GM12878 (cell line): ENCODE measurements at regions not wholly inside any gene's neighbourhood (a gene's known extent, or its start where the extent isn't known, plus 50 kb on each side); places are given as distances from the start of the nearest gene placed in this dataset.

ENCODE experiments used
- ATAC-seq: fragments of 200-7000 bp; cut with Tn5 transposase; 3 replicates; pipeline ENCODE4 v1.9.1; 2020; ENCODE audit warnings: mild to moderate bottlenecking, moderate library complexity
- BruUV-seq: library from RNA; stranded (reverse); fragments of 400-500 nt; replicated peaks from 2 replicates; lab custom pipeline; 2021; lab: Mats Ljungman, UMichigan
- CTCF ChIA-PET: fragments of 300-600 bp; sonication (Branson Sonifier 250); formaldehyde crosslinking; extraction: SDS; loops from one replicate; lab custom pipeline; 2021; ENCODE audit warnings: inconsistent platforms; lab: Yijun Ruan, JAX
- POLR2A ChIA-PET: fragments of 350-600 bp; formaldehyde crosslinking; extraction: SDS; loops from one replicate; lab custom pipeline; 2021; ENCODE audit warnings: inconsistent platforms; lab: Charles Lee
- RAD21 ChIA-PET: fragments of 300-600 bp; sonication (Branson Sonifier 250); formaldehyde crosslinking; loops from one replicate; lab custom pipeline; 2023; ENCODE audit warnings: antibody characterized with exemption; ENCODE audit not compliant: unreplicated experiment; lab: Charles Lee
- SMC1A ChIA-PET: fragments of 300-600 bp; sonication (Branson Sonifier 250); formaldehyde crosslinking; loops from one replicate; lab custom pipeline; 2023; ENCODE audit not compliant: unreplicated experiment, uncharacterized antibody; lab: Charles Lee
- DNase-seq: peaks from one replicate; pipeline ENCODE4 v3.0.0-alpha.2; 2011; ENCODE audit warnings: low read depth, low spot score
- FAIRE-seq: peaks from 3 replicates; lab custom pipeline; 2011; peaks lifted over from hg19 to GRCh38; lab: Jason Lieb, UNC
- H2AFZ ChIP-seq: 2 replicates; pipeline ENCODE4 v1.6.0; 2011; ENCODE audit warnings: low read depth, low read length, control low read depth; ENCODE audit not compliant: control insufficient read depth
- H3K27ac ChIP-seq: 2 replicates; pipeline ENCODE4 v1.5.1; 2011; ENCODE audit warnings: control low read depth; ENCODE audit not compliant: control insufficient read depth, insufficient read depth
- H3K27me3 ChIP-seq, 2 experiments: replicated peaks in 1 of 2; 2 replicates each; pipeline versions ENCODE4 v1.6.0 to v1.6.1; 2011; ENCODE audit warnings: low read length in 1 of 2; ENCODE audit not compliant: control insufficient read depth in 2 of 2, insufficient read depth in 2 of 2
- H3K36me3 ChIP-seq, 2 experiments: 2 replicates each; pipeline ENCODE4 v1.5.1; 2011; ENCODE audit warnings: low read length in 1 of 2; ENCODE audit not compliant: control insufficient read depth in 2 of 2, insufficient read depth in 2 of 2
- H3K4me1 ChIP-seq: 2 replicates; pipeline ENCODE4 v1.6.1; 2011; ENCODE audit warnings: mild to moderate bottlenecking, low read length, moderate library complexity, mixed read lengths; ENCODE audit not compliant: control insufficient read depth, insufficient read depth
- H3K4me2 ChIP-seq: 2 replicates; pipeline ENCODE4 v1.6.0; 2011; ENCODE audit warnings: control low read depth; ENCODE audit not compliant: control insufficient read depth, insufficient read depth
- H3K4me3 ChIP-seq: fragments of 200-600 bp; sonication (generic); 2 replicates; pipeline ENCODE4 v1.5.1; 2016
- H3K79me2 ChIP-seq: 2 replicates; pipeline ENCODE4 v1.6.0; 2011; ENCODE audit warnings: low read length; ENCODE audit not compliant: control insufficient read depth, insufficient read depth
- H3K9ac ChIP-seq: 2 replicates; pipeline ENCODE4 v1.8.0; 2011; ENCODE audit warnings: low read length, control low read depth, mixed read lengths; ENCODE audit not compliant: control insufficient read depth, insufficient read depth
- H3K9me3 ChIP-seq: replicated peaks from 3 replicates; pipeline ENCODE4 v1.5.1; 2011; ENCODE audit warnings: mild to moderate bottlenecking, low read length; ENCODE audit not compliant: control insufficient read depth, insufficient read depth
- H4K20me1 ChIP-seq: 2 replicates; pipeline ENCODE4 v1.6.0; 2011; ENCODE audit not compliant: control insufficient read depth, insufficient read depth
- CHD4 ChIP-seq: fragments of 200-600 bp; sonication (generic); IDR thresholded peaks from 2 replicates; pipeline ENCODE4 v1.6.1; 2016; ENCODE audit warnings: mild to moderate bottlenecking
- CREM ChIP-seq: IDR thresholded peaks from 2 replicates; pipeline ENCODE4 v1.6.1; 2014; ENCODE audit warnings: antibody characterized with exemption, low read depth
- HDAC2 ChIP-seq: fragments of 200-600 bp; sonication (generic); IDR thresholded peaks from 2 replicates; pipeline ENCODE4 v1.6.1; 2017
- IRF4 ChIP-seq: IDR thresholded peaks from 2 replicates; pipeline ENCODE4 v1.6.1; 2011; ENCODE audit warnings: low read depth, low read length
- MEF2A ChIP-seq: IDR thresholded peaks from 2 replicates; pipeline ENCODE4 v1.6.1; 2011; ENCODE audit warnings: low read depth, mild to moderate bottlenecking, low read length, moderate library complexity; ENCODE audit not compliant: insufficient read depth
- RB1 ChIP-seq: fragments of 450-650 bp; formaldehyde crosslinking; IDR thresholded peaks from 2 replicates; pipeline ENCODE4 v1.6.1; 2017; ENCODE audit warnings: mild to moderate bottlenecking, borderline replicate concordance
- SUZ12 ChIP-seq: fragments of 200-600 bp; sonication (generic); IDR thresholded peaks from one replicate; pipeline ENCODE4 v1.6.1; 2018; ENCODE audit warnings: antibody characterized with exemption, mild to moderate bottlenecking; ENCODE audit not compliant: unreplicated experiment
- TCF3 ChIP-seq: IDR thresholded peaks from 2 replicates; pipeline ENCODE4 v1.6.1; 2012; ENCODE audit warnings: low read depth, mild to moderate bottlenecking, low read length, borderline replicate concordance; ENCODE audit not compliant: insufficient read depth
- WGBS: methylation state at CpG from one replicate; pipeline ENCODE4 v1.1.6; 2016; ENCODE audit warnings: low lambda C conversion rate; ENCODE audit not compliant: insufficient replicate concordance, insufficient coverage; ENCODE audit errors: missing lambda C conversion rate; 5-methylcytosine and 5-hydroxymethylcytosine counted together
- in situ Hi-C: fragments of 300-500 bp; cut with MboI; formaldehyde crosslinking; loops from 9 replicates; pipeline ENCODE4 v1.14.3; 2018; ENCODE audit warnings: mixed read lengths
- intact Hi-C: fragments of 100-400 bp; cut with micrococcal nuclease; formaldehyde crosslinking; loops from one replicate; pipeline ENCODE4 v1.14.2; 2022; ENCODE audit not compliant: unreplicated experiment
- TF ChIP-seq, protein P1 (sequence below): IDR thresholded peaks from 2 replicates; pipeline ENCODE4 v1.6.1; 2011; ENCODE audit warnings: borderline replicate concordance, low read depth, mild to moderate bottlenecking, moderate library complexity, low read length; ENCODE audit not compliant: insufficient read depth, poor library complexity, severe bottlenecking
- TF ChIP-seq, protein P2 (sequence below): fragments of 450-650 bp; IDR thresholded peaks from 2 replicates; pipeline ENCODE4 v1.6.1; 2017; ENCODE audit warnings: borderline replicate concordance
- TF ChIP-seq, protein P3 (sequence below): fragments of 150-350 bp; IDR thresholded peaks from 2 replicates; pipeline ENCODE4 v1.6.1; 2014; ENCODE audit warnings: mild to moderate bottlenecking, low read depth, low read length

DNA sequence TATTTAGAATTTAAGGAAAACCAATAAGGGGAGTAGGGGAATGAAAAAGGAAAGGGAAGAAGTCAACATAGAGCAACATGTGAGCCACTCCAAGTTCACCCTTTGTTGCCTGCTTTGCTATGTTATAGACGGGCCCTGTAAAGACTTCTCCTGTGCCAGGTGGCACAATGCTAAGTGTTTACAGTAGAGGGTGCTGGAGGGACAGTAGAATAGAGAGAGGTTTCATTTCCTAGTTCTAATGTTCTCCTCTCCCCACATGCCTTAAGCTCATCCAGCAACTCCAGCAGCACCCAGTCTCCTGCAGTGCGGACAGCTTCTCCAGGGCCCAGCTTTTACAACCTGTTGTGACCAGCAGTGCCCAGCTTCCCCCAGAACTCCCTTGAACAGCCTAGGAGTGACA lies 468.0 kb downstream of the HS3ST3B1 start:
- H3K9me3 ChIP-seq: no peaks in the 10 kb centered on the region; the same call in 1 of the 3 replicates
- no peak overlapping the region for H3K4me3 ChIP-seq
- no peak for DNase-seq
- FAIRE-seq: no peak
- no peaks in the 10 kb centered on the region for H3K27me3 ChIP-seq
- ChIA-PET POLR2A (no interaction called here), SMC1A (no interaction called here), RAD21 (no interaction called here), CTCF (no interaction called here)
- intact Hi-C loops: no loop called here
- in situ Hi-C loops: no loop called here
- no peaks in the 10 kb centered on the region for H3K36me3 ChIP-seq
- no peaks in the 10 kb centered on the region for H3K79me2 ChIP-seq
- H3K4me1 ChIP-seq: no peaks in the 10 kb centered on the region
- H3K27ac ChIP-seq: no peak overlapping the region
- H2AFZ ChIP-seq: no peak overlapping the region
- no peak for TF ChIP-seq MEF2A
- TF ChIP-seq, protein P1, sequence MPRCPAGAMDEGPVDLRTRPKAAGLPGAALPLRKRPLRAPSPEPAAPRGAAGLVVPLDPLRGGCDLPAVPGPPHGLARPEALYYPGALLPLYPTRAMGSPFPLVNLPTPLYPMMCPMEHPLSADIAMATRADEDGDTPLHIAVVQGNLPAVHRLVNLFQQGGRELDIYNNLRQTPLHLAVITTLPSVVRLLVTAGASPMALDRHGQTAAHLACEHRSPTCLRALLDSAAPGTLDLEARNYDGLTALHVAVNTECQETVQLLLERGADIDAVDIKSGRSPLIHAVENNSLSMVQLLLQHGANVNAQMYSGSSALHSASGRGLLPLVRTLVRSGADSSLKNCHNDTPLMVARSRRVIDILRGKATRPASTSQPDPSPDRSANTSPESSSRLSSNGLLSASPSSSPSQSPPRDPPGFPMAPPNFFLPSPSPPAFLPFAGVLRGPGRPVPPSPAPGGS: no peak
- no peak for TF ChIP-seq RB1
- TF ChIP-seq, protein P2, sequence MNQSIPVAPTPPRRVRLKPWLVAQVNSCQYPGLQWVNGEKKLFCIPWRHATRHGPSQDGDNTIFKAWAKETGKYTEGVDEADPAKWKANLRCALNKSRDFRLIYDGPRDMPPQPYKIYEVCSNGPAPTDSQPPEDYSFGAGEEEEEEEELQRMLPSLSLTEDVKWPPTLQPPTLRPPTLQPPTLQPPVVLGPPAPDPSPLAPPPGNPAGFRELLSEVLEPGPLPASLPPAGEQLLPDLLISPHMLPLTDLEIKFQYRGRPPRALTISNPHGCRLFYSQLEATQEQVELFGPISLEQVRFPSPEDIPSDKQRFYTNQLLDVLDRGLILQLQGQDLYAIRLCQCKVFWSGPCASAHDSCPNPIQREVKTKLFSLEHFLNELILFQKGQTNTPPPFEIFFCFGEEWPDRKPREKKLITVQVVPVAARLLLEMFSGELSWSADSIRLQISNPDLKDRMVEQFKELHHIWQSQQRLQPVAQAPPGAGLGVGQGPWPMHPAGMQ: no peak
- no peak for TF ChIP-seq SUZ12
- no peak for TF ChIP-seq HDAC2
- TF ChIP-seq CHD4: no peak
- no peak for TF ChIP-seq CREM
- no peak for TF ChIP-seq TCF3
- TF ChIP-seq, protein P3, sequence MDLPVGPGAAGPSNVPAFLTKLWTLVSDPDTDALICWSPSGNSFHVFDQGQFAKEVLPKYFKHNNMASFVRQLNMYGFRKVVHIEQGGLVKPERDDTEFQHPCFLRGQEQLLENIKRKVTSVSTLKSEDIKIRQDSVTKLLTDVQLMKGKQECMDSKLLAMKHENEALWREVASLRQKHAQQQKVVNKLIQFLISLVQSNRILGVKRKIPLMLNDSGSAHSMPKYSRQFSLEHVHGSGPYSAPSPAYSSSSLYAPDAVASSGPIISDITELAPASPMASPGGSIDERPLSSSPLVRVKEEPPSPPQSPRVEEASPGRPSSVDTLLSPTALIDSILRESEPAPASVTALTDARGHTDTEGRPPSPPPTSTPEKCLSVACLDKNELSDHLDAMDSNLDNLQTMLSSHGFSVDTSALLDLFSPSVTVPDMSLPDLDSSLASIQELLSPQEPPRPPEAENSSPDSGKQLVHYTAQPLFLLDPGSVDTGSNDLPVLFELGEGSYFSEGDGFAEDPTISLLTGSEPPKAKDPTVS: no peak
- no peak for TF ChIP-seq IRF4
- TF ChIP-seq, all 136 proteins: peak for 0
- no peak overlapping the region for H3K4me2 ChIP-seq
- no peak overlapping the region for H3K9ac ChIP-seq
- no peaks in the 10 kb centered on the region for H4K20me1 ChIP-seq
- no peak for ATAC-seq
- WGBS: 50% methylated on average over 2 of the region's 2 CpGs
- BruUV-seq: no TSS peak
